WTC11 (cell line): ENCODE measurements at regions not wholly inside any gene's neighbourhood (a gene's known extent, or its start where the extent isn't known, plus 50 kb on each side); places are given as distances from the start of the nearest gene placed in this dataset.

Experiments
- ATAC-seq: fragments of 200-7000 bp; cut with Tn5 transposase; 2 replicates; pipeline ENCODE4 v1.10.0; 2021; ENCODE audit warnings: mild to moderate bottlenecking, moderate library complexity
- CTCF ChIA-PET: fragments of 300-600 bp; sonication (Branson Sonifier 250); formaldehyde crosslinking; loops from one replicate; lab custom pipeline; 2021; ENCODE audit warnings: antibody characterized with exemption; lab: Charles Lee
- POLR2A ChIA-PET: fragments of 350-600 bp; sonication (Branson Sonifier 250); formaldehyde crosslinking; loops from one replicate; lab custom pipeline; 2021; ENCODE audit warnings: antibody characterized with exemption; lab: Charles Lee
- DNase-seq: peaks from one replicate; pipeline ENCODE4 v3.0.0; 2021; ENCODE audit warnings: low spot score
- H3K27ac Mint-ChIP-seq: 2 replicates; pipeline ENCODE4 v1.8.0; 2021; ENCODE audit warnings: mixed read lengths
- H3K27me3 Mint-ChIP-seq: 2 replicates; pipeline ENCODE4 v1.8.0; 2021; ENCODE audit warnings: low read depth, mild to moderate bottlenecking, moderate library complexity, mixed read lengths
- H3K36me3 Mint-ChIP-seq: 2 replicates; pipeline ENCODE4 v1.8.0; 2021; ENCODE audit warnings: mixed read lengths
- H3K4me1 Mint-ChIP-seq: 2 replicates; pipeline ENCODE4 v1.8.0; 2022; ENCODE audit warnings: mixed read lengths
- H3K4me3 Mint-ChIP-seq: 2 replicates; pipeline ENCODE4 v1.8.0; 2021; ENCODE audit warnings: mild to moderate bottlenecking, moderate library complexity, mixed read lengths
- H3K9me3 Mint-ChIP-seq: 2 replicates; pipeline ENCODE4 v1.8.0; 2021; ENCODE audit warnings: mixed read lengths
- ATF1 ChIP-seq: sonication (generic); formaldehyde crosslinking; IDR thresholded peaks from 2 replicates; pipeline ENCODE4 v1.8.1; 2023; ENCODE audit warnings: mild to moderate bottlenecking, moderate library complexity, missing genetic modification reagents
- CBFB ChIP-seq: sonication (generic); formaldehyde crosslinking; IDR thresholded peaks from 2 replicates; pipeline ENCODE4 v1.8.1; 2022; ENCODE audit warnings: mild to moderate bottlenecking, low read depth, missing genetic modification reagents
- EMX1 ChIP-seq: fragments of 250-450 bp; sonication (Bioruptor Pico); IDR thresholded peaks from 2 replicates; pipeline ENCODE4 v1.8.0; 2021; ENCODE audit warnings: mild to moderate bottlenecking
- IRF2 ChIP-seq: sonication (generic); formaldehyde crosslinking; IDR thresholded peaks from 2 replicates; pipeline ENCODE4 v1.8.0; 2022; ENCODE audit warnings: low read depth, missing genetic modification reagents, borderline replicate concordance
- JUN ChIP-seq: sonication (generic); formaldehyde crosslinking; IDR thresholded peaks from 2 replicates; pipeline ENCODE4 v1.8.0; 2023; ENCODE audit warnings: mild to moderate bottlenecking, missing genetic modification reagents
- NFATC4 ChIP-seq: fragments of 250-450 bp; sonication (Bioruptor Pico); IDR thresholded peaks from 2 replicates; pipeline ENCODE4 v1.9.0; 2021; ENCODE audit warnings: mild to moderate bottlenecking
- OVOL2 ChIP-seq: fragments of 250-450 bp; sonication (Bioruptor Pico); IDR thresholded peaks from 2 replicates; pipeline ENCODE4 v1.9.0; 2021; ENCODE audit warnings: mild to moderate bottlenecking, borderline replicate concordance
- PRDM15 ChIP-seq: sonication (generic); formaldehyde crosslinking; IDR thresholded peaks from 2 replicates; pipeline ENCODE4 v1.8.0; 2022; ENCODE audit warnings: missing genetic modification reagents
- SMAD4 ChIP-seq: sonication (generic); formaldehyde crosslinking; IDR thresholded peaks from 2 replicates; pipeline ENCODE4 v1.8.0; 2022; ENCODE audit warnings: mild to moderate bottlenecking, missing genetic modification reagents
- SOX15 ChIP-seq: fragments of 250-450 bp; sonication (Bioruptor Pico); IDR thresholded peaks from 2 replicates; pipeline ENCODE4 v1.9.0; 2021; ENCODE audit warnings: mild to moderate bottlenecking
- TEAD1 ChIP-seq: sonication (generic); formaldehyde crosslinking; IDR thresholded peaks from 2 replicates; pipeline ENCODE4 v1.8.0; 2022; ENCODE audit warnings: mild to moderate bottlenecking, missing genetic modification reagents
- USF1 ChIP-seq: sonication (generic); formaldehyde crosslinking; IDR thresholded peaks from 2 replicates; pipeline ENCODE4 v1.8.0; 2022; ENCODE audit warnings: mild to moderate bottlenecking, missing genetic modification reagents
- USF2 ChIP-seq: sonication (generic); formaldehyde crosslinking; IDR thresholded peaks from 2 replicates; pipeline ENCODE4 v1.8.1; 2023; ENCODE audit warnings: mild to moderate bottlenecking, missing genetic modification reagents, moderate library complexity
- ZNF138 ChIP-seq: sonication (generic); formaldehyde crosslinking; conservative IDR thresholded peaks from 2 replicates; pipeline ENCODE4 v1.8.1; 2022; ENCODE audit warnings: mild to moderate bottlenecking, moderate library complexity, missing genetic modification reagents
- ZNF317 ChIP-seq: sonication (generic); formaldehyde crosslinking; IDR thresholded peaks from 2 replicates; pipeline ENCODE4 v1.8.1; 2023; ENCODE audit warnings: low read depth, mild to moderate bottlenecking, moderate library complexity, missing genetic modification reagents, borderline replicate concordance
- ZNF423 ChIP-seq: fragments of 250-450 bp; sonication (Bioruptor Pico); IDR thresholded peaks from 2 replicates; pipeline ENCODE4 v2.1.2; 2022; ENCODE audit warnings: mild to moderate bottlenecking, moderate library complexity
- TF ChIP-seq, protein P1 (sequence below): sonication (generic); formaldehyde crosslinking; IDR thresholded peaks from 2 replicates; pipeline ENCODE4 v1.8.1; 2023; ENCODE audit warnings: mild to moderate bottlenecking, missing genetic modification reagents, moderate library complexity
- TF ChIP-seq, protein P2 (sequence below): fragments of 250-450 bp; sonication (Bioruptor Pico); IDR thresholded peaks from 2 replicates; pipeline ENCODE4 v1.9.0; 2021; ENCODE audit warnings: mild to moderate bottlenecking
- TF ChIP-seq, protein P3 (sequence below): sonication (generic); formaldehyde crosslinking; IDR thresholded peaks from 2 replicates; pipeline ENCODE4 v1.8.1; 2022; ENCODE audit warnings: missing genetic modification reagents, borderline replicate concordance
- TF ChIP-seq, protein P4 (sequence below): fragments of 250-450 bp; sonication (Bioruptor Pico); IDR thresholded peaks from 2 replicates; pipeline ENCODE4 v2.1.2; 2022; ENCODE audit warnings: mild to moderate bottlenecking, moderate library complexity
- TF ChIP-seq, protein P5 (sequence below): sonication (generic); formaldehyde crosslinking; IDR thresholded peaks from 2 replicates; pipeline ENCODE4 v1.8.1; 2023; ENCODE audit warnings: mild to moderate bottlenecking, missing genetic modification reagents

DNA sequence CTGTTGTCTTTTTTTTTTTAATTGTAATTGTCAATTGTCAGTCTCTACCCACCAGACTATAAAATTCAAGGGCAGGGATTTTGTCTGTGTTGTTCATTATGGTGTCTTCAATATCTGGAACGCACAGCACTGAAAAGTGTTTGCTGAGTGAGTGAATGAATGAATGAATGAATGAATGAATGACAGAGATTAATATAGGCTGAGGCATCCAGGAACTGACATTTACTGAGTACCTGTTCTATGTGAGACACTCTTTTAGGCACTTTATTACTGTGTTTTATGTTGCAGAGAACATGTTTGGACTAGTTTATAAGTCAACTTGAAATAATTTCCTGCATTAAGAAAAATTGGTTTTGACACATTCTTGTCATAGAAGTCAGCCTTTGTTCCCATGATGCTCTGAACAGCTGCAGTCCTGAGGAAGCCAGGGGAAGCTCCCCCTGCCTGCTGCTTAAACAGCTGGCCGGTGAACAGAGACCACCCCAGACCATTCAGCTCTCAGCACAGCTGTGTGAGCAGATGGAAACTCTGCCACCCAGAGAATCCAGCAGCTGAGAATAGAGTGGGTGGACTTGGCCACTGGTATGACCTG is 160.7 kb upstream of the CCND2 start:
- DNase-seq = no peak
- POLR2A ChIA-PET = no interaction called here
- H3K4me3 Mint-ChIP-seq = no peak overlapping the region
- peaks cover 7% of the 10 kb centered on the region for H3K27me3 Mint-ChIP-seq
- no peak overlapping the region for H3K27ac Mint-ChIP-seq
- TF ChIP-seq, protein P1, sequence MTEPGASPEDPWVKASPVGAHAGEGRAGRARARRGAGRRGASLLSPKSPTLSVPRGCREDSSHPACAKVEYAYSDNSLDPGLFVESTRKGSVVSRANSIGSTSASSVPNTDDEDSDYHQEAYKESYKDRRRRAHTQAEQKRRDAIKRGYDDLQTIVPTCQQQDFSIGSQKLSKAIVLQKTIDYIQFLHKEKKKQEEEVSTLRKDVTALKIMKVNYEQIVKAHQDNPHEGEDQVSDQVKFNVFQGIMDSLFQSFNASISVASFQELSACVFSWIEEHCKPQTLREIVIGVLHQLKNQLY (CRISPR knock-in tag) = no peak
- no peak for TF ChIP-seq JUN (CRISPR knock-in tag)
- TF ChIP-seq, all 79 proteins: peak for 0
- no peaks in the 10 kb centered on the region for H3K9me3 Mint-ChIP-seq
- peaks cover 30% of the 10 kb centered on the region for H3K4me1 Mint-ChIP-seq
- CTCF ChIA-PET = interaction anchor here (1.0 to 1.8 kb wide), 3 partner anchors 115 to 226 kb away, joined by 3 to 5 read pairs (median 4); no protein-coding TSS in a partner anchor
- no peaks in the 10 kb centered on the region for H3K36me3 Mint-ChIP-seq
- no peak for ATAC-seq

DNA sequence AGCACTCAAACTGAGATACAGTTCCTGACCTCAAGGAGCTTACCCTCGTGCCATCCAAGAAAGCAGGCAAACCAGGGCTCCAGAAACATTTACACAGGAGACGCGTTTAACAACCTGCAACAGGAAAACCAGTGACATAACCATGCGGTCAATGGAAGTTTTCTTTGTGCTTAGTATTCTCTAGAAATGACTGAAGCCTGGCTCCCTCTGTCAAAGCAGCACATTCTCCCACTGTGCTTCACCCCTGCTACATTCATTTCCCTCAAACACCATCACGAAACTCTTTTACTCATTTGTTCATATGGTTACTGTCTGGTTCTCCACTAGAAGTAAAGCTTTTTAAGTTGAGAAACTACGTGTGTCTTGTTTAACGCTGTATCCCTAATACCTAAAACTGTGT is 161.3 kb upstream of the CCND2 start:
- H3K4me3 Mint-ChIP-seq = no peak overlapping the region
- H3K27ac Mint-ChIP-seq = no peak overlapping the region
- H3K4me1 Mint-ChIP-seq = peaks cover 29% of the 10 kb centered on the region
- DNase-seq = no peak
- H3K36me3 Mint-ChIP-seq = no peaks in the 10 kb centered on the region
- no peaks in the 10 kb centered on the region for H3K9me3 Mint-ChIP-seq
- H3K27me3 Mint-ChIP-seq = peaks cover 7% of the 10 kb centered on the region
- POLR2A ChIA-PET = no interaction called here
- TF ChIP-seq, protein P2, sequence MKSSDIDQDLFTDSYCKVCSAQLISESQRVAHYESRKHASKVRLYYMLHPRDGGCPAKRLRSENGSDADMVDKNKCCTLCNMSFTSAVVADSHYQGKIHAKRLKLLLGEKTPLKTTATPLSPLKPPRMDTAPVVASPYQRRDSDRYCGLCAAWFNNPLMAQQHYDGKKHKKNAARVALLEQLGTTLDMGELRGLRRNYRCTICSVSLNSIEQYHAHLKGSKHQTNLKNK (CRISPR knock-in tag) = no peak
- no peak for TF ChIP-seq SOX15 (CRISPR knock-in tag)
- no peak for TF ChIP-seq EMX1 (CRISPR knock-in tag)
- TF ChIP-seq ZNF317 = no peak
- no peak for TF ChIP-seq IRF2 (CRISPR knock-in tag)
- TF ChIP-seq, protein P3, sequence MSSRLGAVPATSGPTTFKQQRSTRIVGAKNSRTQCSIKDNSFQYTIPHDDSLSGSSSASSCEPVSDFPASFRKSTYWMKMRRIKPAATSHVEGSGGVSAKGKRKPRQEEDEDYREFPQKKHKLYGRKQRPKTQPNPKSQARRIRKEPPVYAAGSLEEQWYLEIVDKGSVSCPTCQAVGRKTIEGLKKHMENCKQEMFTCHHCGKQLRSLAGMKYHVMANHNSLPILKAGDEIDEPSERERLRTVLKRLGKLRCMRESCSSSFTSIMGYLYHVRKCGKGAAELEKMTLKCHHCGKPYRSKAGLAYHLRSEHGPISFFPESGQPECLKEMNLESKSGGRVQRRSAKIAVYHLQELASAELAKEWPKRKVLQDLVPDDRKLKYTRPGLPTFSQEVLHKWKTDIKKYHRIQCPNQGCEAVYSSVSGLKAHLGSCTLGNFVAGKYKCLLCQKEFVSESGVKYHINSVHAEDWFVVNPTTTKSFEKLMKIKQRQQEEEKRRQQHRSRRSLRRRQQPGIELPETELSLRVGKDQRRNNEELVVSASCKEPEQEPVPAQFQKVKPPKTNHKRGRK (CRISPR knock-in tag) = no peak
- TF ChIP-seq ZNF138 (CRISPR knock-in tag) = no peak
- no peak for TF ChIP-seq USF2 (CRISPR knock-in tag)
- no peak for TF ChIP-seq SMAD4
- TF ChIP-seq ATF1 (CRISPR knock-in tag) = no peak
- no peak for TF ChIP-seq OVOL2
- TF ChIP-seq NFATC4 = no peak
- no peak for TF ChIP-seq TEAD1
- TF ChIP-seq PRDM15 (CRISPR knock-in tag) = no peak
- no peak for ATAC-seq
- CTCF ChIA-PET = interaction anchor here (1.5 kb wide), 1 partner anchor 226 kb away, joined by 3 read pairs; no protein-coding TSS in a partner anchor

DNA sequence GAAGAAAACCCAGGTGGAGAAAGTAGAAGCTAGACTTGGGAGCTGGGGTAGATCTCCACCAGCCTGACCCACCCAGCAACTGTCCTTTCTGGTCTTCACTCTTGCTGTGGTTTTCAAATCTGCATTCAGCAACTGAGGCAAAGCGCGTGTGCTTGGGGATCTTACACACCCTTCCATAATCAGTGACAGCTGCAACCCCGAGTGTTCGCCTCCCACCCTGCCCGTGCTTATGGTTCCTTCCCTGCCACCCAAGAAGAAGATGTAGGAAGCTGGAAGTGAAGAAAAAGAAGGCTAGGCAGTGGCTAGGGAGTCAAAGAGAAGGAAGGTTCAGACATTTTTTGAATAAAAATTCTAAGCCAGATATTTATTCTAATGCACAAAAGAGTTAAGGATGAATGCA is 162.6 kb upstream of the CCND2 start:
- no peaks in the 10 kb centered on the region for H3K36me3 Mint-ChIP-seq
- ChIA-PET CTCF (interaction anchor here (0.6 to 1.1 kb wide), 2 partner anchors 117 to 166 kb away, joined by 3 to 4 read pairs; no protein-coding TSS in a partner anchor), POLR2A (interaction anchor here (1.2 kb wide), 1 partner anchor 23 kb away, joined by 3 read pairs; no protein-coding TSS in a partner anchor)
- H3K4me1 Mint-ChIP-seq = peaks cover 26% of the 10 kb centered on the region
- no peak overlapping the region for H3K27ac Mint-ChIP-seq
- no peaks in the 10 kb centered on the region for H3K9me3 Mint-ChIP-seq
- no peak for ATAC-seq
- no peak for DNase-seq
- H3K4me3 Mint-ChIP-seq = no peak overlapping the region
- peaks cover 7% of the 10 kb centered on the region for H3K27me3 Mint-ChIP-seq
- TF ChIP-seq USF1 (CRISPR knock-in tag) (no peak), ZNF423 (CRISPR knock-in tag) (no peak), CBFB (CRISPR knock-in tag) (no peak), TEAD1 (no peak)
- TF ChIP-seq, protein P4, sequence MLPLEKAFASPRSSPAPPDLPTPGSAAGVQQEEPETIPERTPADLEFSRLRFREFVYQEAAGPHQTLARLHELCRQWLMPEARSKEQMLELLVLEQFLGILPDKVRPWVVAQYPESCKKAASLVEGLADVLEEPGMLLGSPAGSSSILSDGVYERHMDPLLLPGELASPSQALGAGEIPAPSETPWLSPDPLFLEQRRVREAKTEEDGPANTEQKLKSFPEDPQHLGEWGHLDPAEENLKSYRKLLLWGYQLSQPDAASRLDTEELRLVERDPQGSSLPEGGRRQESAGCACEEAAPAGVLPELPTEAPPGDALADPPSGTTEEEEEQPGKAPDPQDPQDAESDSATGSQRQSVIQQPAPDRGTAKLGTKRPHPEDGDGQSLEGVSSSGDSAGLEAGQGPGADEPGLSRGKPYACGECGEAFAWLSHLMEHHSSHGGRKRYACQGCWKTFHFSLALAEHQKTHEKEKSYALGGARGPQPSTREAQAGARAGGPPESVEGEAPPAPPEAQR (CRISPR knock-in tag) = no peak
- TF ChIP-seq, protein P5, sequence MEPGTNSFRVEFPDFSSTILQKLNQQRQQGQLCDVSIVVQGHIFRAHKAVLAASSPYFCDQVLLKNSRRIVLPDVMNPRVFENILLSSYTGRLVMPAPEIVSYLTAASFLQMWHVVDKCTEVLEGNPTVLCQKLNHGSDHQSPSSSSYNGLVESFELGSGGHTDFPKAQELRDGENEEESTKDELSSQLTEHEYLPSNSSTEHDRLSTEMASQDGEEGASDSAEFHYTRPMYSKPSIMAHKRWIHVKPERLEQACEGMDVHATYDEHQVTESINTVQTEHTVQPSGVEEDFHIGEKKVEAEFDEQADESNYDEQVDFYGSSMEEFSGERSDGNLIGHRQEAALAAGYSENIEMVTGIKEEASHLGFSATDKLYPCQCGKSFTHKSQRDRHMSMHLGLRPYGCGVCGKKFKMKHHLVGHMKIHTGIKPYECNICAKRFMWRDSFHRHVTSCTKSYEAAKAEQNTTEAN (CRISPR knock-in tag) = no peak
